OCI-LY1 (cell line): ENCODE measurements at regions not wholly inside any gene's neighbourhood (a gene's known extent, or its start where the extent isn't known, plus 50 kb on each side); places are given as distances from the start of the nearest gene placed in this dataset.

Experiments used
- H2AFZ ChIP-seq: fragments of 200-600 bp; sonication (generic), shearing (Covaris generic); 2 replicates; pipeline ENCODE4 v1.6.0; 2014; ENCODE audit warnings: antibody characterized with exemption, mild to moderate bottlenecking, low read length
- H3F3A ChIP-seq: fragments of 200-600 bp; sonication (generic), shearing (Covaris generic); 2 replicates; pipeline ENCODE4 v1.6.0; 2014; ENCODE audit warnings: mild to moderate bottlenecking, antibody characterized with exemption, low read length, moderate library complexity; ENCODE audit not compliant: insufficient read depth
- H3K27ac ChIP-seq: fragments of 200-600 bp; sonication (generic); 2 replicates; pipeline ENCODE4 v1.5.1; 2014; ENCODE audit warnings: low read length, mixed run types, mild to moderate bottlenecking, low read depth; ENCODE audit not compliant: poor library complexity, severe bottlenecking
- H3K27me3 ChIP-seq: fragments of 200-600 bp; sonication (generic); 2 replicates; pipeline ENCODE4 v1.6.0; 2014; ENCODE audit warnings: antibody characterized with exemption, mild to moderate bottlenecking, low read length, moderate library complexity; ENCODE audit not compliant: insufficient read depth
- H3K36me3 ChIP-seq: fragments of 200-600 bp; sonication (generic); 2 replicates; pipeline ENCODE4 v1.6.1; 2014; ENCODE audit warnings: mild to moderate bottlenecking, antibody characterized with exemption, low read length, moderate library complexity, mixed read lengths; ENCODE audit not compliant: insufficient read depth
- H3K4me1 ChIP-seq: fragments of 200-600 bp; sonication (generic); 2 replicates; pipeline ENCODE4 v1.5.1; 2014; ENCODE audit warnings: mild to moderate bottlenecking, low read length, moderate library complexity; ENCODE audit not compliant: insufficient read depth, severe bottlenecking
- H3K4me2 ChIP-seq: fragments of 200-600 bp; sonication (generic), shearing (Covaris generic); 2 replicates; pipeline ENCODE4 v1.6.1; 2014; ENCODE audit warnings: low read length
- H3K4me3 ChIP-seq: fragments of 200-600 bp; sonication (generic); 2 replicates; pipeline ENCODE4 v1.5.1; 2014; ENCODE audit warnings: low read length, low read depth, mild to moderate bottlenecking, mixed read lengths; ENCODE audit not compliant: poor library complexity, severe bottlenecking
- H3K79me2 ChIP-seq: fragments of 200-600 bp; shearing (Covaris generic); 2 replicates; pipeline ENCODE4 v1.6.1; 2016; ENCODE audit warnings: mixed run types, low read length, mixed read lengths; ENCODE audit not compliant: insufficient read depth
- H3K9ac ChIP-seq: fragments of 200-600 bp; sonication (generic), shearing (Covaris generic); 2 replicates; pipeline ENCODE4 v1.6.1; 2014; ENCODE audit warnings: mild to moderate bottlenecking, low read length, mixed read lengths
- H3K9me2 ChIP-seq: fragments of 200-600 bp; sonication (generic), shearing (Covaris generic); 2 replicates; pipeline ENCODE4 v1.6.1; 2014; ENCODE audit warnings: low read depth, mild to moderate bottlenecking, low read length, mixed read lengths
- H3K9me3 ChIP-seq: fragments of 200-600 bp; shearing (Covaris generic); 2 replicates; pipeline ENCODE4 v1.6.1; 2014; ENCODE audit warnings: low read length, mixed read lengths
- H4K20me1 ChIP-seq: fragments of 200-600 bp; sonication (generic), shearing (Covaris generic); 2 replicates; pipeline ENCODE4 v1.6.0; 2016; ENCODE audit warnings: mild to moderate bottlenecking, low read length; ENCODE audit not compliant: insufficient read depth
- EZH2 ChIP-seq: fragments of 200-600 bp; sonication (generic), shearing (Covaris generic); IDR thresholded peaks from 2 replicates; pipeline ENCODE4 v1.8.0; 2017; ENCODE audit warnings: borderline replicate concordance, mixed run types, mild to moderate bottlenecking, antibody characterized with exemption, low read length, moderate library complexity, mixed read lengths
- TF ChIP-seq, protein P1 (sequence below): fragments of 200-600 bp; sonication (generic), shearing (Covaris generic); IDR thresholded peaks from 2 replicates; pipeline ENCODE4 v1.5.1; 2017; ENCODE audit warnings: mild to moderate bottlenecking, antibody characterized with exemption, low read length, moderate library complexity, mixed read lengths

- no peak overlapping the region for H3K9ac ChIP-seq
- H3K4me3 ChIP-seq, result no peak overlapping the region
- H2AFZ ChIP-seq, result no peak overlapping the region
- no peaks in the 10 kb centered on the region for H4K20me1 ChIP-seq
- no peaks in the 10 kb centered on the region for H3K9me2 ChIP-seq
- TF ChIP-seq, protein P1, sequence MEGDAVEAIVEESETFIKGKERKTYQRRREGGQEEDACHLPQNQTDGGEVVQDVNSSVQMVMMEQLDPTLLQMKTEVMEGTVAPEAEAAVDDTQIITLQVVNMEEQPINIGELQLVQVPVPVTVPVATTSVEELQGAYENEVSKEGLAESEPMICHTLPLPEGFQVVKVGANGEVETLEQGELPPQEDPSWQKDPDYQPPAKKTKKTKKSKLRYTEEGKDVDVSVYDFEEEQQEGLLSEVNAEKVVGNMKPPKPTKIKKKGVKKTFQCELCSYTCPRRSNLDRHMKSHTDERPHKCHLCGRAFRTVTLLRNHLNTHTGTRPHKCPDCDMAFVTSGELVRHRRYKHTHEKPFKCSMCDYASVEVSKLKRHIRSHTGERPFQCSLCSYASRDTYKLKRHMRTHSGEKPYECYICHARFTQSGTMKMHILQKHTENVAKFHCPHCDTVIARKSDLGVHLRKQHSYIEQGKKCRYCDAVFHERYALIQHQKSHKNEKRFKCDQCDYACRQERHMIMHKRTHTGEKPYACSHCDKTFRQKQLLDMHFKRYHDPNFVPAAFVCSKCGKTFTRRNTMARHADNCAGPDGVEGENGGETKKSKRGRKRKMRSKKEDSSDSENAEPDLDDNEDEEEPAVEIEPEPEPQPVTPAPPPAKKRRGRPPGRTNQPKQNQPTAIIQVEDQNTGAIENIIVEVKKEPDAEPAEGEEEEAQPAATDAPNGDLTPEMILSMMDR, result no peak
- no peak for TF ChIP-seq EZH2
- no peaks in the 10 kb centered on the region for H3K27me3 ChIP-seq
- no peaks in the 10 kb centered on the region for H3K4me1 ChIP-seq
- no peak overlapping the region for H3K27ac ChIP-seq
- no peaks in the 10 kb centered on the region for H3K9me3 ChIP-seq
- H3K4me2 ChIP-seq, result no peak overlapping the region
- H3K79me2 ChIP-seq, result no peaks in the 10 kb centered on the region
- H3F3A ChIP-seq, result no peaks in the 10 kb centered on the region
- no peaks in the 10 kb centered on the region for H3K36me3 ChIP-seq
These were observed 256.3 kb downstream of the OTUD1 start for GRCh38 chr10:23694921-23695824.

DNA sequence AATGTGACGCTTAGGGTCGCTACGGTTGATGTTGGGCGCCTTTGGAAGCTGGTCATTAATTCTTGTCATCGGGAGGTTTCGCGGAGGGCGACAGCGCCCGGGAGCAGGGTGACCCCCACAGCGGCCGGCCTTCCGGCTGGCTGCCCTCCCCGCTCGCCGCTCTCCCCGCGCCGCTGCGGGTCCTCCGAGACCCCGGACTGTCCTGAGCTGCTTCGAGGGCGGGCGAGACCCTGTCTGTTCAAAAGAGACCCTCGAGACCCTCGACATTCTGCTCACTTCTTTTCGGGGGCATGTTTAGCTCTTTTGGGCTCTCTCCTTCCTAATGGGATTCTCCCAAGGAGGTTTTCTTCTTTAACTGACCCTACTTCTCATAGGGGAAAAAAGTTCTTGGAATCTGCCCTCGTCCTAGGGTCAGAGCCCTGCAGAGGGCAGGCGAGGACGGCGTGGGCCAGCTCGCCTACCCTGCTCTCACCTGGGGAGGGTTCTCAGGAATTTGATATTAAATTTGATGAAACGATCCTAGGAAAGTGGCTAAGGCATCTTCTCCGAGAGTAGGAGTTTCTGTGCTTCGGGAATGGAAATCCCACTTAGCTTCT is 257.0 kb downstream of the OTUD1 start:
- no peaks in the 10 kb centered on the region for H3K79me2 ChIP-seq
- no peaks in the 10 kb centered on the region for H3K4me1 ChIP-seq
- H3F3A ChIP-seq, result no peaks in the 10 kb centered on the region
- no peaks in the 10 kb centered on the region for H3K27me3 ChIP-seq
- no peak overlapping the region for H3K4me2 ChIP-seq
- no peaks in the 10 kb centered on the region for H3K9me3 ChIP-seq
- H3K27ac ChIP-seq, result no peak overlapping the region
- H3K9ac ChIP-seq, result no peak overlapping the region
- no peaks in the 10 kb centered on the region for H3K9me2 ChIP-seq
- no peak overlapping the region for H3K4me3 ChIP-seq
- H4K20me1 ChIP-seq, result no peaks in the 10 kb centered on the region
- no peak overlapping the region for H2AFZ ChIP-seq
- no peaks in the 10 kb centered on the region for H3K36me3 ChIP-seq
- no peak for TF ChIP-seq EZH2
- TF ChIP-seq, protein P1, result no peak

DNA sequence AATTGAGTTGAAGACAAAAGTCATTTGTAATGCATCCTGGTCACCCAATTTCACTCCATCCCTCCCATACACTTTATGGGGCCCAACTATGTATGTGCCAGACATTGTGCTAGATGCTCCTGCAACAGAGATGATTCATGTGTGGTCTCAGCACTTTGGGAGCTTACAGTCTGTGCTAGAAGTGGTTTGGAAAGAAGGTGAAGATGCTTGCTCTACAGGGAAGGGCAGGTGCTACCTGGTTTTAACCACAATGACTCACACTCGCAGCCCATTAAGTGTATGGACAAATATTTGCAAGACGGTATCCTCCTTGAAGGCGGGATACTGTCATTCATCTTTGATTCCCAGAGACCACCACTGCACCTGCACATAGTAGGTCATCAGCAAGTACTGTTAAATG is 257.6 kb downstream of the OTUD1 start:
- no peak overlapping the region for H3K4me2 ChIP-seq

More for the DNA sequence above, 257.6 kb downstream of the OTUD1 start:
- Histone ChIP-seq H3K27ac (no peak overlapping the region), H3K36me3 (no peaks in the 10 kb centered on the region), H3K9ac (no peak overlapping the region), H3K9me2 (no peaks in the 10 kb centered on the region), H3K79me2 (no peaks in the 10 kb centered on the region), H3K9me3 (no peaks in the 10 kb centered on the region), H3K4me1 (no peaks in the 10 kb centered on the region), H3F3A (no peaks in the 10 kb centered on the region), H3K4me3 (no peak overlapping the region), H2AFZ (no peak overlapping the region), H3K27me3 (no peaks in the 10 kb centered on the region), H4K20me1 (no peaks in the 10 kb centered on the region)
- TF ChIP-seq, protein P1, result no peak
- no peak for TF ChIP-seq EZH2
